Aorta (tissue), 5 donors: ENCODE measurements at regions not wholly inside any gene's neighbourhood (a gene's known extent, or its start where the extent isn't known, plus 50 kb on each side); places are given as distances from the start of the nearest gene placed in this dataset.
"Not testable (repeated sequence)": the region's sequence is repeated elsewhere in the genome, so short reads cannot be mapped to it uniquely, and the experiment has no call there.

ENCODE experiments used
- ATAC-seq: fragments of 200-7000 bp; cut with Tn5 transposase; one replicate; pipeline ENCODE4 v1.9.1; 2022; ENCODE audit warnings: moderate library complexity; ENCODE audit not compliant: low FRiP score
- DNase-seq, 2 donors: peaks; one replicate each; pipeline ENCODE4 v3.0.0-alpha.2; 2020
- H3K27ac ChIP-seq, 2 donors: one replicate each; pipeline ENCODE4 v1.5.1; 2013; ENCODE audit warnings: low read length in 2 of 2, mild to moderate bottlenecking in 2 of 2, moderate library complexity in 2 of 2, control low read depth in 1 of 2, inconsistent platforms in 1 of 2, low read depth in 1 of 2
- H3K27me3 ChIP-seq, 2 donors: one replicate each; pipeline ENCODE4 v1.6.1; 2013; ENCODE audit warnings: control low read depth in 1 of 2, low read length in 1 of 2, mild to moderate bottlenecking in 1 of 2, moderate library complexity in 1 of 2; ENCODE audit not compliant: insufficient read depth in 2 of 2, control insufficient read depth in 1 of 2
- H3K36me3 ChIP-seq, 2 donors: one replicate each; pipeline ENCODE4 v1.6.1; 2013; ENCODE audit warnings: control low read depth in 1 of 2, low read length in 1 of 2, mild to moderate bottlenecking in 1 of 2; ENCODE audit not compliant: insufficient read depth in 2 of 2, control insufficient read depth in 1 of 2
- H3K4me1 ChIP-seq, 2 donors: one replicate each; pipeline ENCODE4 v1.6.1; 2013; ENCODE audit warnings: low read length in 2 of 2, control low read depth in 1 of 2, mild to moderate bottlenecking in 1 of 2, moderate library complexity in 1 of 2; ENCODE audit not compliant: insufficient read depth in 2 of 2, control insufficient read depth in 1 of 2
- H3K4me3 ChIP-seq, 2 donors: one replicate each; pipeline ENCODE4 v1.5.1; 2013; ENCODE audit warnings: low read length in 2 of 2, control low read depth in 1 of 2, mild to moderate bottlenecking in 1 of 2
- H3K9me3 ChIP-seq: one replicate; pipeline ENCODE4 v1.6.1; 2013; ENCODE audit warnings: mild to moderate bottlenecking, low read length; ENCODE audit not compliant: control insufficient read depth
- WGBS, 2 donors: extraction: QIAGEN DNeasy Blood & Tissue Kit; methylation state at CpG; one replicate each; pipeline ENCODE4 v1.1.7; 2013; 5-methylcytosine and 5-hydroxymethylcytosine counted together
- intact Hi-C, 2 donors: fragments of 100-400 bp; cut with DNase I; formaldehyde crosslinking; loops; one replicate each; pipeline versions ENCODE4 v1.14.2 to v1.15.0; 2022
- donor health status: healthy with polysubstance abuse.
- donor health status: Bipolar disorder and iron deficiency.
- donor health status: DM: no; HTN: no; CAD: no.
- donor health status: DM: no; HTN: no; CAD: no.
- donor health status: DM: yes; HTN: yes; CAD: no.

GRCh38 chr16:25556968-25557312, 134.8 kb upstream of the HS3ST4 start:
- intact Hi-C loops, H3K9me3 ChIP-seq, H3K4me1 ChIP-seq, DNase-seq, H3K4me3 ChIP-seq, H3K27me3 ChIP-seq, ATAC-seq, H3K27ac ChIP-seq, H3K36me3 ChIP-seq: not testable (repeated sequence)
- WGBS, 2 donors: 77 to 80% methylated on average over 4 of the region's 4 CpGs

- WGBS, 2 donors: 74 to 80% methylated on average over 15 of the region's 15 CpGs
- H3K9me3 ChIP-seq, H3K27me3 ChIP-seq, ATAC-seq, H3K27ac ChIP-seq, H3K36me3 ChIP-seq, H3K4me3 ChIP-seq, DNase-seq, H3K4me1 ChIP-seq, intact Hi-C loops: not testable (repeated sequence)
Observed at GRCh38 chr16:25556289-25556967, 135.3 kb upstream of the HS3ST4 start.

- intact Hi-C loops: no loop called here
- ATAC-seq: no peak
- no peak for DNase-seq
- 75% methylated on average over 4 of the region's 4 CpGs for WGBS, 2 donors
- Histone ChIP-seq H3K27ac (no peak overlapping the region), H3K9me3 (peaks cover 2% of the 10 kb centered on the region), H3K27me3 (no peaks in the 10 kb centered on the region), H3K4me1 (no peaks in the 10 kb centered on the region), H3K36me3 (no peaks in the 10 kb centered on the region), H3K4me3 (no peak overlapping the region)
Observed at GRCh38 chr16:25553711-25554436, 137.9 kb upstream of the HS3ST4 start.

GRCh38 chr16:25550647-25551046, 141.1 kb upstream of the HS3ST4 start:
- DNase-seq (no peak), ATAC-seq (no peak)
- Histone ChIP-seq H3K27ac (no peak overlapping the region), H3K36me3 (no peaks in the 10 kb centered on the region), H3K27me3 (no peaks in the 10 kb centered on the region), H3K9me3 (no peaks in the 10 kb centered on the region), H3K4me3 (no peak overlapping the region), H3K4me1 (no peaks in the 10 kb centered on the region)
- intact Hi-C loops: no loop called here
- WGBS, 2 donors: 87 to 89% methylated on average over 1 of the region's 1 CpG

- no peak overlapping the region for H3K27ac ChIP-seq
- intact Hi-C loops: no loop called here
- H3K4me1 ChIP-seq: no peaks in the 10 kb centered on the region
- no peaks in the 10 kb centered on the region for H3K27me3 ChIP-seq
- ATAC-seq (no peak), DNase-seq (no peak)
- H3K36me3 ChIP-seq: no peaks in the 10 kb centered on the region
- WGBS, 2 donors: 31 to 32% methylated on average over 4 of the region's 4 CpGs
- peaks cover 1% of the 10 kb centered on the region for H3K9me3 ChIP-seq
- H3K4me3 ChIP-seq: no peak overlapping the region
Observed at GRCh38 chr16:25546791-25547190, 145.0 kb upstream of the HS3ST4 start.

GRCh38 chr16:25544294-25544693, 147.5 kb upstream of the HS3ST4 start:
- no peak for DNase-seq
- no peak for ATAC-seq
- WGBS, 2 donors: 75 to 95% methylated on average over 3 of the region's 3 CpGs
- intact Hi-C loops: no loop called here
- Histone ChIP-seq H3K4me1 (no peaks in the 10 kb centered on the region), H3K4me3 (no peak overlapping the region), H3K27me3 (no peaks in the 10 kb centered on the region), H3K9me3 (peaks cover 1% of the 10 kb centered on the region), H3K36me3 (no peaks in the 10 kb centered on the region), H3K27ac (no peak overlapping the region)

- DNase-seq: no peak
- H3K4me1 ChIP-seq: no peaks in the 10 kb centered on the region
- no peaks in the 10 kb centered on the region for H3K27me3 ChIP-seq
- ATAC-seq: no peak
- H3K27ac ChIP-seq: no peak overlapping the region
- intact Hi-C loops: no loop called here
- H3K9me3 ChIP-seq: peaks cover 1% of the 10 kb centered on the region
- no peaks in the 10 kb centered on the region for H3K36me3 ChIP-seq
- WGBS, 2 donors: 57 to 67% methylated on average over 3 of the region's 3 CpGs
- H3K4me3 ChIP-seq: no peak overlapping the region
Observed at GRCh38 chr16:25542306-25542705, 149.5 kb upstream of the HS3ST4 start.

GRCh38 chr16:25539767-25540166, 152.0 kb upstream of the HS3ST4 start:
- 83 to 85% methylated on average over 12 of the region's 12 CpGs for WGBS, 2 donors

GRCh38 chr16:25523183-25523582, 168.6 kb upstream of the HS3ST4 start:
- no peak for ATAC-seq
- intact Hi-C loops: no loop called here

More at GRCh38 chr16:25539767-25540166, 152.0 kb upstream of the HS3ST4 start:
- DNase-seq, H3K9me3 ChIP-seq, intact Hi-C loops, H3K36me3 ChIP-seq, ATAC-seq, H3K27me3 ChIP-seq, H3K27ac ChIP-seq, H3K4me3 ChIP-seq, H3K4me1 ChIP-seq: not testable (repeated sequence)

More at GRCh38 chr16:25523183-25523582, 168.6 kb upstream of the HS3ST4 start:
- H3K9me3 ChIP-seq: no peaks in the 10 kb centered on the region
- H3K4me1 ChIP-seq: no peaks in the 10 kb centered on the region
- H3K27ac ChIP-seq: no peak overlapping the region
- WGBS, 2 donors: 74 to 77% methylated on average over 6 of the region's 6 CpGs
- DNase-seq: no peak
- H3K27me3 ChIP-seq: no peaks in the 10 kb centered on the region
- H3K36me3 ChIP-seq: no peaks in the 10 kb centered on the region
- H3K4me3 ChIP-seq: no peak overlapping the region
